H9 (cell line): ENCODE measurements at regions not wholly inside any gene's neighbourhood (a gene's known extent, or its start where the extent isn't known, plus 50 kb on each side); places are given as distances from the start of the nearest gene placed in this dataset.

ENCODE experiments used
- DNase-seq: peaks from one replicate; pipeline ENCODE4 v3.0.0-alpha.2; 2017
- H2AFZ ChIP-seq: one replicate; pipeline ENCODE4 v1.6.1; 2013; ENCODE audit warnings: mild to moderate bottlenecking, low read length, control low read depth, moderate library complexity
- H2AK5ac ChIP-seq: 2 replicates; pipeline ENCODE4 v1.6.1; 2013; ENCODE audit warnings: low read length, control low read depth, mixed read lengths; ENCODE audit not compliant: insufficient read length
- H2BK120ac ChIP-seq: one replicate; pipeline ENCODE4 v1.6.1; 2013; ENCODE audit warnings: low read depth, mild to moderate bottlenecking, low read length, control low read depth, inconsistent platforms; ENCODE audit not compliant: poor library complexity, severe bottlenecking
- H2BK12ac ChIP-seq: 2 replicates; pipeline ENCODE4 v1.6.1; 2013; ENCODE audit warnings: low read length, control low read depth, mixed read lengths, low read depth; ENCODE audit not compliant: insufficient read length
- H2BK15ac ChIP-seq: 2 replicates; pipeline ENCODE4 v1.6.1; 2013; ENCODE audit warnings: low read depth, low read length, control low read depth
- H2BK20ac ChIP-seq: one replicate; pipeline ENCODE4 v1.6.1; 2013; ENCODE audit warnings: low read depth, mild to moderate bottlenecking, low read length, control low read depth, inconsistent platforms; ENCODE audit not compliant: poor library complexity, severe bottlenecking
- H2BK5ac ChIP-seq: 2 replicates; pipeline ENCODE4 v1.6.1; 2013; ENCODE audit warnings: low read length, control low read depth, mixed read lengths; ENCODE audit not compliant: insufficient read length
- H3K14ac ChIP-seq: 2 replicates; pipeline ENCODE4 v1.6.1; 2013; ENCODE audit warnings: low read length, control low read depth; ENCODE audit not compliant: insufficient read depth
- H3K18ac ChIP-seq: 2 replicates; pipeline ENCODE4 v1.6.1; 2013; ENCODE audit warnings: low read depth, mild to moderate bottlenecking, mixed read lengths, low read length, control low read depth; ENCODE audit not compliant: insufficient read length
- H3K23ac ChIP-seq: 2 replicates; pipeline ENCODE4 v1.6.1; 2013; ENCODE audit warnings: low read length, control low read depth, mixed read lengths, low read depth; ENCODE audit not compliant: insufficient read length
- H3K23me2 ChIP-seq: 2 replicates; pipeline ENCODE4 v1.6.1; 2013; ENCODE audit warnings: low read depth, mild to moderate bottlenecking, mixed read lengths, low read length, control low read depth; ENCODE audit not compliant: insufficient read length, poor library complexity, severe bottlenecking
- H3K27ac ChIP-seq: 2 replicates; pipeline ENCODE4 v1.5.1; 2013; ENCODE audit warnings: low read length, control low read depth, mixed read lengths, low read depth; ENCODE audit not compliant: insufficient read length
- H3K27me3 ChIP-seq: 2 replicates; pipeline ENCODE4 v1.6.1; 2013; ENCODE audit warnings: low read length, control low read depth, inconsistent platforms; ENCODE audit not compliant: insufficient read depth
- H3K4ac ChIP-seq: 2 replicates; pipeline ENCODE4 v1.6.1; 2013; ENCODE audit warnings: low read depth, mild to moderate bottlenecking, control low read depth, inconsistent platforms, low read length, moderate library complexity
- H3K4me1 ChIP-seq: 2 replicates; pipeline ENCODE4 v1.6.1; 2013; ENCODE audit warnings: low read length, control low read depth, inconsistent platforms; ENCODE audit not compliant: insufficient read depth
- H3K4me2 ChIP-seq: 2 replicates; pipeline ENCODE4 v1.6.1; 2013; ENCODE audit warnings: low read length, control low read depth, mixed read lengths; ENCODE audit not compliant: insufficient read length, insufficient read depth
- H3K56ac ChIP-seq: 2 replicates; pipeline ENCODE4 v1.6.1; 2013; ENCODE audit warnings: low read depth, mild to moderate bottlenecking, mixed read lengths, low read length, control low read depth; ENCODE audit not compliant: insufficient read length
- H3K79me1 ChIP-seq: 2 replicates; pipeline ENCODE4 v1.6.1; 2013; ENCODE audit warnings: low read depth, mild to moderate bottlenecking, moderate library complexity, low read length, control low read depth, inconsistent platforms; ENCODE audit not compliant: insufficient read depth, poor library complexity, severe bottlenecking
- H3K79me2 ChIP-seq: 2 replicates; pipeline ENCODE4 v1.6.1; 2013; ENCODE audit warnings: low read length, control low read depth, inconsistent platforms; ENCODE audit not compliant: insufficient read depth
- H3K9ac ChIP-seq: 2 replicates; pipeline ENCODE4 v1.6.1; 2013; ENCODE audit warnings: low read length, control low read depth, mixed read lengths; ENCODE audit not compliant: insufficient read length; ENCODE audit errors: extremely low read depth
- H3K9me3 ChIP-seq: one replicate; pipeline ENCODE4 v1.6.1; 2013; ENCODE audit warnings: low read depth, low read length, inconsistent platforms; ENCODE audit not compliant: control insufficient read depth
- H3T11ph ChIP-seq: one replicate; pipeline ENCODE4 v1.6.1; 2013; ENCODE audit warnings: mild to moderate bottlenecking, low read length, control low read depth, inconsistent platforms
- H4K20me1 ChIP-seq: one replicate; pipeline ENCODE4 v1.6.1; 2013; ENCODE audit not compliant: control insufficient read depth, insufficient read length, insufficient read depth
- H4K5ac ChIP-seq: 2 replicates; pipeline ENCODE4 v1.6.1; 2013; ENCODE audit warnings: low read depth, mild to moderate bottlenecking, mixed read lengths, low read length, control low read depth; ENCODE audit not compliant: insufficient read length
- H4K8ac ChIP-seq: replicated peaks from 2 replicates; pipeline ENCODE4 v1.6.1; 2013; ENCODE audit warnings: low read length, control low read depth, mixed read lengths, low read depth; ENCODE audit not compliant: insufficient read length
- H4K91ac ChIP-seq: 2 replicates; pipeline ENCODE4 v1.6.1; 2013; ENCODE audit warnings: low read depth, mild to moderate bottlenecking, moderate library complexity, mixed read lengths, low read length, control low read depth; ENCODE audit not compliant: insufficient read length
- H3K27ac Mint-ChIP-seq, 3 experiments: 2 replicates in 2 of 3; 3 replicates in 1 of 3; pipeline ENCODE4 v1.8.0; 2020 to 2021; ENCODE audit warnings: mixed read lengths in 3 of 3, mild to moderate bottlenecking in 1 of 3, moderate library complexity in 1 of 3
- H3K27me3 Mint-ChIP-seq: 2 replicates; pipeline ENCODE4 v1.8.0; 2021; ENCODE audit warnings: low read depth, mild to moderate bottlenecking, moderate library complexity, mixed read lengths
- H3K36me3 Mint-ChIP-seq, 3 experiments: 2 replicates in 2 of 3; 3 replicates in 1 of 3; pipeline ENCODE4 v1.8.0; 2020 to 2021; ENCODE audit warnings: low read depth in 3 of 3, mixed read lengths in 3 of 3; ENCODE audit not compliant: insufficient read depth in 1 of 3
- H3K4me1 Mint-ChIP-seq, 2 experiments: 2 replicates each; pipeline ENCODE4 v1.8.0; 2020; ENCODE audit warnings: mixed read lengths in 2 of 2
- H3K4me3 Mint-ChIP-seq, 2 experiments: 2 replicates in 1 of 2; 3 replicates in 1 of 2; pipeline ENCODE4 v1.8.0; 2020 to 2021; ENCODE audit warnings: mild to moderate bottlenecking in 2 of 2, mixed read lengths in 2 of 2, moderate library complexity in 1 of 2
- H3K9me3 Mint-ChIP-seq, 2 experiments: 2 replicates in 1 of 2; 3 replicates in 1 of 2; pipeline ENCODE4 v1.8.0; 2020; ENCODE audit warnings: mild to moderate bottlenecking in 2 of 2, mixed read lengths in 2 of 2, moderate library complexity in 1 of 2
- WGBS: extraction: QIAGEN DNeasy Blood & Tissue Kit; methylation state at CpG from one replicate; pipeline ENCODE4 v1.1.7; 2013; ENCODE audit warnings: missing lambda C conversion rate, low lambda C conversion rate, mixed read lengths; ENCODE audit not compliant: insufficient read length; ENCODE audit errors: extremely low coverage; 5-methylcytosine and 5-hydroxymethylcytosine counted together
- TF ChIP-seq, protein P1 (sequence below): fragments of 200-600 bp; sonication (generic); conservative IDR thresholded peaks from 3 replicates; pipeline ENCODE4 v1.8.0; 2021; ENCODE audit warnings: antibody characterized with exemption, mild to moderate bottlenecking

DNA sequence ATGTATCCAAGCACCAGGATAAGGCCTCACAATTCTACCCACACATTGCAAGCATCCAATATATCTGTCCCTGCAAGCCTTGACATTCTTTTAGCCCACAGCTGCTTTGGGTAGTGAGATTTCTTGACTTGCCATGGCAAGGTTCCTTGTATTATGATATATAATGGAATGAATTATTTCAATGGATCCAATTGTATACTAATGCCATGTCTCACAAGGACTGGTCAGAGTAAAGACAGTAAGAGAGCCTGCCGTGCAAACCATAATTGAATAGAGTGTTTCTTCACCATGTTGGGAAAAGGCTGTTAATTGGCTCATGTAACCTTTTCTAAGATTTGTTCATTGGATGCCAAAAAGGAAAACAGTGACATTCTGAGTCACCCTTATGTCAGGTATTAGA lies 64.3 kb upstream of the RBBP8 start:
- no peak overlapping the region for H4K91ac ChIP-seq
- TF ChIP-seq, protein P1, sequence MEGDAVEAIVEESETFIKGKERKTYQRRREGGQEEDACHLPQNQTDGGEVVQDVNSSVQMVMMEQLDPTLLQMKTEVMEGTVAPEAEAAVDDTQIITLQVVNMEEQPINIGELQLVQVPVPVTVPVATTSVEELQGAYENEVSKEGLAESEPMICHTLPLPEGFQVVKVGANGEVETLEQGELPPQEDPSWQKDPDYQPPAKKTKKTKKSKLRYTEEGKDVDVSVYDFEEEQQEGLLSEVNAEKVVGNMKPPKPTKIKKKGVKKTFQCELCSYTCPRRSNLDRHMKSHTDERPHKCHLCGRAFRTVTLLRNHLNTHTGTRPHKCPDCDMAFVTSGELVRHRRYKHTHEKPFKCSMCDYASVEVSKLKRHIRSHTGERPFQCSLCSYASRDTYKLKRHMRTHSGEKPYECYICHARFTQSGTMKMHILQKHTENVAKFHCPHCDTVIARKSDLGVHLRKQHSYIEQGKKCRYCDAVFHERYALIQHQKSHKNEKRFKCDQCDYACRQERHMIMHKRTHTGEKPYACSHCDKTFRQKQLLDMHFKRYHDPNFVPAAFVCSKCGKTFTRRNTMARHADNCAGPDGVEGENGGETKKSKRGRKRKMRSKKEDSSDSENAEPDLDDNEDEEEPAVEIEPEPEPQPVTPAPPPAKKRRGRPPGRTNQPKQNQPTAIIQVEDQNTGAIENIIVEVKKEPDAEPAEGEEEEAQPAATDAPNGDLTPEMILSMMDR: no peak
- no peak overlapping the region for H3K14ac ChIP-seq
- no peak overlapping the region for H3K4me2 ChIP-seq
- H2AFZ ChIP-seq: no peak overlapping the region
- no peak overlapping the region for H3K27ac ChIP-seq
- no peak overlapping the region for H4K8ac ChIP-seq
- no peaks in the 10 kb centered on the region for H3K23me2 ChIP-seq
- H2BK15ac ChIP-seq: no peak overlapping the region
- H3K4me3 Mint-ChIP-seq: no peak overlapping the region
- no peak overlapping the region for H2BK12ac ChIP-seq
- H2BK120ac ChIP-seq: no peak overlapping the region
- no peaks in the 10 kb centered on the region; a peak in 1 of 5 replicates for H3K9me3 Mint-ChIP-seq
- H3K4ac ChIP-seq: no peak overlapping the region
- no peak overlapping the region for H3K18ac ChIP-seq
- H4K20me1 ChIP-seq: no peaks in the 10 kb centered on the region
- no peaks in the 10 kb centered on the region for H3K79me2 ChIP-seq
- DNase-seq: no peak
- H3T11ph ChIP-seq: no peak overlapping the region
- WGBS: no CpG with 5 or more reads among the region's 1 CpG
- H3K4me1 Mint-ChIP-seq: peaks cover 7 to 16% of the 10 kb centered on the region in 2 experiments
- no peaks in the 10 kb centered on the region for H3K9me3 ChIP-seq
- H3K27ac Mint-ChIP-seq: no peak overlapping the region
- no peaks in the 10 kb centered on the region for H3K27me3 ChIP-seq
- no peak overlapping the region for H3K23ac ChIP-seq
- H3K27me3 Mint-ChIP-seq: no peaks in the 10 kb centered on the region
- H3K36me3 Mint-ChIP-seq: no peaks in the 10 kb centered on the region
- no peak overlapping the region for H2BK5ac ChIP-seq
- no peak overlapping the region for H3K56ac ChIP-seq
- H3K9ac ChIP-seq: no peak overlapping the region
- H2BK20ac ChIP-seq: no peak overlapping the region
- H3K4me1 ChIP-seq: peaks cover 3% of the 10 kb centered on the region; the same call in 1 of the 2 replicates
- no peak overlapping the region for H2AK5ac ChIP-seq
- no peak overlapping the region for H4K5ac ChIP-seq
- H3K79me1 ChIP-seq: no peaks in the 10 kb centered on the region
